HCT116 (cell line): ENCODE measurements at regions not wholly inside any gene's neighbourhood (a gene's known extent, or its start where the extent isn't known, plus 50 kb on each side); places are given as distances from the start of the nearest gene placed in this dataset.

Experiments used
- ATAC-seq: fragments of 200-7000 bp; cut with Tn5 transposase; 2 replicates; pipeline ENCODE4 v1.9.1; 2020; ENCODE audit warnings: mild to moderate bottlenecking, moderate library complexity
- BruUV-seq: library from RNA; stranded (reverse); fragments of 400-500 nt; replicated peaks from 2 replicates; lab custom pipeline; 2021; lab: Mats Ljungman, UMichigan
- CTCF ChIA-PET: fragments of 300-600 bp; sonication (Branson Sonifier 250); formaldehyde crosslinking; loops from one replicate; lab custom pipeline; 2021; ENCODE audit warnings: antibody characterized with exemption; lab: Charles Lee
- POLR2A ChIA-PET: fragments of 300-600, 350-600 bp; sonication (Branson Sonifier 250); formaldehyde crosslinking; loops from one replicate; lab custom pipeline; 2021; ENCODE audit warnings: antibody characterized with exemption; lab: Charles Lee
- RAD21 ChIA-PET, 2 experiments: fragments of 300-600 bp; sonication (Branson Sonifier 250); formaldehyde crosslinking; loops; one replicate each; lab custom pipeline; 2023; ENCODE audit warnings: low total read pairs in 2 of 2; ENCODE audit not compliant: uncharacterized antibody in 2 of 2, unreplicated experiment in 2 of 2, low non-redundant PET in 1 of 2; lab: Charles Lee
- DNase-seq: peaks from one replicate; pipeline ENCODE4 v3.0.0-alpha.2; 2010; ENCODE audit warnings: low read depth, low spot score
- H2AFZ ChIP-seq: fragments of 200-600 bp; shearing (Covaris generic), sonication (generic); 2 replicates; pipeline ENCODE4 v1.6.1; 2017; ENCODE audit warnings: low read depth, mixed run types, mixed read lengths, antibody characterized with exemption, low read length; ENCODE audit not compliant: poor library complexity, severe bottlenecking
- H3K27ac ChIP-seq: 2 replicates; pipeline ENCODE4 v1.5.1; 2012; ENCODE audit warnings: low read depth, low read length
- H3K27me3 ChIP-seq: fragments of 200-600 bp; sonication (generic); 2 replicates; pipeline ENCODE4 v1.6.1; 2016; ENCODE audit warnings: mixed run types, low read length, mixed read lengths; ENCODE audit not compliant: insufficient read depth
- H3K36me3 ChIP-seq, 2 experiments: fragments of 200-500 bp in 1 of 2; fragments of 200-600 bp in 1 of 2; sonication (Bioruptor generic) in 1 of 2; sonication (generic) in 1 of 2; 2 replicates each; pipeline versions ENCODE4 v1.5.1 to v1.6.1; 2014 to 2016; ENCODE audit warnings: low read length in 2 of 2, inconsistent platforms in 1 of 2, mixed read lengths in 1 of 2, mixed run types in 1 of 2; ENCODE audit not compliant: insufficient read depth in 2 of 2, control insufficient read depth in 1 of 2
- H3K4me1 ChIP-seq, 2 experiments: fragments of 200-600 bp in 1 of 2; sonication (generic) in 1 of 2; 2 replicates each; pipeline versions ENCODE4 v1.5.1 to v1.6.1; 2012 to 2017; ENCODE audit warnings: low read length in 2 of 2, inconsistent platforms in 1 of 2, mild to moderate bottlenecking in 1 of 2, mixed read lengths in 1 of 2, mixed run types in 1 of 2, moderate library complexity in 1 of 2; ENCODE audit not compliant: insufficient read depth in 2 of 2, control insufficient read depth in 1 of 2
- H3K4me2 ChIP-seq: fragments of 200-600 bp; sonication (generic); 2 replicates; pipeline ENCODE4 v1.6.1; 2017; ENCODE audit warnings: mixed run types, low read length, mixed read lengths
- H3K4me3 ChIP-seq, 2 experiments: fragments of 200-600 bp in 1 of 2; sonication (generic) in 1 of 2; replicated peaks in 1 of 2; 2 replicates each; pipeline ENCODE4 v1.5.1; 2011 to 2016; ENCODE audit warnings: low read length in 2 of 2, control low read depth in 1 of 2, low read depth in 1 of 2, mild to moderate bottlenecking in 1 of 2, mixed read lengths in 1 of 2, mixed run types in 1 of 2
- H3K79me2 ChIP-seq: fragments of 200-600 bp; sonication (generic); 2 replicates; pipeline ENCODE4 v1.6.1; 2017; ENCODE audit warnings: mild to moderate bottlenecking, mixed run types, low read length, moderate library complexity, mixed read lengths; ENCODE audit not compliant: insufficient read depth
- H3K9ac ChIP-seq: fragments of 200-600 bp; sonication (generic); 2 replicates; pipeline ENCODE4 v1.6.1; 2016; ENCODE audit warnings: low read length, mixed read lengths
- H3K9me2 ChIP-seq: fragments of 200-600 bp; sonication (generic), shearing (Covaris generic); 2 replicates; pipeline ENCODE4 v1.6.1; 2017; ENCODE audit warnings: mixed run types, mild to moderate bottlenecking, moderate library complexity; ENCODE audit not compliant: insufficient read depth
- H3K9me3 ChIP-seq, 2 experiments: fragments of 200-500 bp in 1 of 2; fragments of 200-600 bp in 1 of 2; sonication (Bioruptor generic) in 1 of 2; sonication (generic) in 1 of 2; 2 replicates each; pipeline ENCODE4 v1.6.1; 2014 to 2017; ENCODE audit warnings: low read length in 2 of 2, mixed read lengths in 2 of 2, inconsistent platforms in 1 of 2, low read depth in 1 of 2, mild to moderate bottlenecking in 1 of 2, mixed run types in 1 of 2, moderate library complexity in 1 of 2; ENCODE audit not compliant: control insufficient read depth in 1 of 2, insufficient read depth in 1 of 2
- H4K20me1 ChIP-seq: fragments of 200-600 bp; sonication (generic), shearing (Covaris generic); 2 replicates; pipeline ENCODE4 v1.6.1; 2017; ENCODE audit warnings: mixed run types, mild to moderate bottlenecking, moderate library complexity; ENCODE audit not compliant: insufficient read depth
- ATF3 ChIP-seq: IDR thresholded peaks from 2 replicates; pipeline ENCODE4 v1.6.1; 2012
- CBX3 ChIP-seq: IDR thresholded peaks from 2 replicates; pipeline ENCODE4 v1.6.1; 2012; ENCODE audit warnings: low read depth
- CEBPB ChIP-seq: IDR thresholded peaks from 2 replicates; pipeline ENCODE4 v1.6.1; 2012; ENCODE audit warnings: low read depth
- CTCF ChIP-seq, 3 experiments: fragments of 200-600 bp in 1 of 3; sonication (generic) in 1 of 3; IDR thresholded peaks in 2 of 3; conservative IDR thresholded peaks in 1 of 3; 2 replicates each; pipeline ENCODE4 v1.5.1; 2012 to 2017; ENCODE audit warnings: low read depth in 2 of 3, low read length in 2 of 3, antibody characterized with exemption in 1 of 3, borderline replicate concordance in 1 of 3, control low read depth in 1 of 3, mild to moderate bottlenecking in 1 of 3, mixed read lengths in 1 of 3, mixed run types in 1 of 3, moderate library complexity in 1 of 3; ENCODE audit not compliant: insufficient read depth in 1 of 3
- EGR1 ChIP-seq: IDR thresholded peaks from 2 replicates; pipeline ENCODE4 v1.6.1; 2012; ENCODE audit warnings: low read depth
- ELF1 ChIP-seq: IDR thresholded peaks from 2 replicates; pipeline ENCODE4 v1.6.1; 2012; ENCODE audit warnings: low read depth, borderline replicate concordance
- EZH2phosphoT487 ChIP-seq: fragments of 200-600 bp; IDR thresholded peaks from 2 replicates; pipeline ENCODE4 v1.6.1; 2018; ENCODE audit warnings: antibody characterized with exemption, borderline replicate concordance
- FOSL1 ChIP-seq: IDR thresholded peaks from 2 replicates; pipeline ENCODE4 v1.6.1; 2012; ENCODE audit warnings: low read depth
- JUND ChIP-seq: IDR thresholded peaks from 2 replicates; pipeline ENCODE4 v1.6.1; 2012
- MAX ChIP-seq: IDR thresholded peaks from 2 replicates; pipeline ENCODE4 v1.6.1; 2012
- POLR2A ChIP-seq: IDR thresholded peaks from 2 replicates; pipeline ENCODE4 v1.7.0; 2011; ENCODE audit warnings: borderline replicate concordance; ENCODE audit not compliant: insufficient read depth, insufficient read length; ENCODE audit errors: extremely low read depth
- POLR2AphosphoS5 ChIP-seq: IDR thresholded peaks from 2 replicates; pipeline ENCODE4 v1.6.1; 2011; ENCODE audit warnings: mild to moderate bottlenecking, low read depth, low read length, moderate library complexity
- RAD21 ChIP-seq: IDR thresholded peaks from 2 replicates; pipeline ENCODE4 v1.6.1; 2012; ENCODE audit warnings: low read depth, mild to moderate bottlenecking
- SIN3A ChIP-seq: IDR thresholded peaks from 2 replicates; pipeline ENCODE4 v1.6.1; 2012; ENCODE audit warnings: low read depth
- SP1 ChIP-seq: IDR thresholded peaks from 2 replicates; pipeline ENCODE4 v1.6.1; 2012; ENCODE audit warnings: low read depth
- SRF ChIP-seq: IDR thresholded peaks from 2 replicates; pipeline ENCODE4 v1.6.1; 2012; ENCODE audit warnings: low read depth
- TCF7L2 ChIP-seq: IDR thresholded peaks from 2 replicates; pipeline ENCODE4 v1.7.0; 2011; ENCODE audit warnings: borderline replicate concordance, inconsistent platforms; ENCODE audit not compliant: insufficient read depth, insufficient read length; ENCODE audit errors: extremely low read depth
- ZBTB33 ChIP-seq: IDR thresholded peaks from 2 replicates; pipeline ENCODE4 v1.6.1; 2011; ENCODE audit warnings: mild to moderate bottlenecking, low read length, moderate library complexity; ENCODE audit not compliant: insufficient replicate concordance; ENCODE audit errors: extremely low read depth
- ZFX ChIP-seq: fragments of 450-650 bp; IDR thresholded peaks from 2 replicates; pipeline ENCODE4 v1.6.1; 2017
- intact Hi-C: fragments of 100-400 bp; cut with micrococcal nuclease; formaldehyde crosslinking; loops from 2 replicates; pipeline ENCODE4 v1.10.0; 2022

GRCh38 chr6:122005661-122006060 is 393.8 kb upstream of the HSF2 start:
- TF ChIP-seq ATF3 (no peak), SRF (no peak), ZFX (no peak)
- BruUV-seq, result no TSS peak
- ChIA-PET CTCF (no interaction called here), POLR2A (no interaction called here), RAD21 (no interaction called here)
- intact Hi-C loops, result no loop called here
- no peak for ATAC-seq
- Histone ChIP-seq H3K9ac (no peak overlapping the region), H3K79me2 (no peaks in the 10 kb centered on the region), H3K27ac (no peak overlapping the region), H3K9me2 (no peaks in the 10 kb centered on the region), H3K27me3 (no peaks in the 10 kb centered on the region), H3K36me3 (no peaks in the 10 kb centered on the region), H2AFZ (no peak overlapping the region), H4K20me1 (no peaks in the 10 kb centered on the region), H3K4me1 (no peaks in the 10 kb centered on the region), H3K4me3 (no peak overlapping the region), H3K4me2 (no peak overlapping the region), H3K9me3 (no peaks in the 10 kb centered on the region)
- no peak for DNase-seq

GRCh38 chr6:122007339-122007738 is 392.1 kb upstream of the HSF2 start:
- POLR2A ChIA-PET, result no interaction called here
- H3K4me2 ChIP-seq, result no peak overlapping the region
- H3K36me3 ChIP-seq, result no peaks in the 10 kb centered on the region
- no peaks in the 10 kb centered on the region for H3K27me3 ChIP-seq
- H3K79me2 ChIP-seq, result no peaks in the 10 kb centered on the region
- no peak for ATAC-seq
- no peak for TF ChIP-seq SRF
- TF ChIP-seq RAD21, result no peak
- no peak for TF ChIP-seq JUND
- no peak for TF ChIP-seq TCF7L2
- TF ChIP-seq SIN3A, result no peak
- TF ChIP-seq POLR2AphosphoS5, result no peak
- no peak for TF ChIP-seq CEBPB
- no peak for TF ChIP-seq ATF3
- no peak for TF ChIP-seq ZFX
- TF ChIP-seq EZH2phosphoT487, result no peak
- no peak for TF ChIP-seq ELF1
- TF ChIP-seq FOSL1, result no peak
- TF ChIP-seq ZBTB33, result no peak
- TF ChIP-seq SP1, result no peak
- no peak for TF ChIP-seq POLR2A
- no peak for TF ChIP-seq EGR1
- TF ChIP-seq MAX, result no peak
- no peak for TF ChIP-seq CTCF (IDR thresholded peaks at IDR 0.05 in 2 of 3, conservative IDR thresholded peaks at IDR 0.05 in 1 of 3; ENCODE audit: borderline replicate concordance in 1 of 3, insufficient read depth in 1 of 3, low read depth in 2 of 3, low read length in 2 of 3)
- no peak for TF ChIP-seq CBX3
- H3K9me2 ChIP-seq, result no peaks in the 10 kb centered on the region
- no peaks in the 10 kb centered on the region for H3K9me3 ChIP-seq
- no peaks in the 10 kb centered on the region for H3K4me1 ChIP-seq
- RAD21 ChIA-PET, result no interaction called here
- DNase-seq, result no peak
- H3K4me3 ChIP-seq, result no peak overlapping the region
- CTCF ChIA-PET, result no interaction called here
- intact Hi-C loops, result no loop called here
- no peak overlapping the region for H2AFZ ChIP-seq
- no TSS peak for BruUV-seq
- no peaks in the 10 kb centered on the region for H4K20me1 ChIP-seq
- no peak overlapping the region for H3K9ac ChIP-seq
- H3K27ac ChIP-seq, result no peak overlapping the region
